ENCODE measurements at regions not wholly inside any gene's neighbourhood (a gene's known extent, or its start where the extent isn't known, plus 50 kb on each side); places are given as distances from the start of the nearest gene placed in this dataset.

DNA sequence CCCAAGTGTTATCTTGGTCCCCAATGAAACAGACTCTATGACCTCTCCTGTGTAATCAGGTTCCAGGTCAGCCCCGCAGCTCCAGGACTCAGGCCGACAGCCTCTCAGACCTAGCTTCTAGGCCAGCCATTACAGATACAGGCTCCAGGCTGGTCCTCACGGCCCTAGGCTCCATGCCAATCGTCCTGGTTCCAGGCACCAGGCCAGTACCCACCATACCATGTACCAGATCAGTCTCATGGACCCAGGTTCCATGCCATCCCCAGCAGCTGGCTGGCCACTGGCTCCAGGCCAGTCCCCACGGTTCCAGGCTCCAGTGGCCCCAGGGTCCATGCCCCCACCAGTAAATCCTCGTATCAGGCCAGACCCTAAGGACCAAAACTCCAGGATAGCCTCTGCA is 1326.6 kb upstream of the C9orf72 start:
- TF ChIP-seq, protein P1, sequence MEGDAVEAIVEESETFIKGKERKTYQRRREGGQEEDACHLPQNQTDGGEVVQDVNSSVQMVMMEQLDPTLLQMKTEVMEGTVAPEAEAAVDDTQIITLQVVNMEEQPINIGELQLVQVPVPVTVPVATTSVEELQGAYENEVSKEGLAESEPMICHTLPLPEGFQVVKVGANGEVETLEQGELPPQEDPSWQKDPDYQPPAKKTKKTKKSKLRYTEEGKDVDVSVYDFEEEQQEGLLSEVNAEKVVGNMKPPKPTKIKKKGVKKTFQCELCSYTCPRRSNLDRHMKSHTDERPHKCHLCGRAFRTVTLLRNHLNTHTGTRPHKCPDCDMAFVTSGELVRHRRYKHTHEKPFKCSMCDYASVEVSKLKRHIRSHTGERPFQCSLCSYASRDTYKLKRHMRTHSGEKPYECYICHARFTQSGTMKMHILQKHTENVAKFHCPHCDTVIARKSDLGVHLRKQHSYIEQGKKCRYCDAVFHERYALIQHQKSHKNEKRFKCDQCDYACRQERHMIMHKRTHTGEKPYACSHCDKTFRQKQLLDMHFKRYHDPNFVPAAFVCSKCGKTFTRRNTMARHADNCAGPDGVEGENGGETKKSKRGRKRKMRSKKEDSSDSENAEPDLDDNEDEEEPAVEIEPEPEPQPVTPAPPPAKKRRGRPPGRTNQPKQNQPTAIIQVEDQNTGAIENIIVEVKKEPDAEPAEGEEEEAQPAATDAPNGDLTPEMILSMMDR (IDR thresholded peaks at IDR 0.05), result no peak
- TF ChIP-seq POLR2A (IDR thresholded peaks at IDR 0.05), result no peak

Measured in right lobe of liver (tissue), 4 donors.